ENCODE measurements at regions not wholly inside any gene's neighbourhood (a gene's known extent, or its start where the extent isn't known, plus 50 kb on each side); places are given as distances from the start of the nearest gene placed in this dataset.
"Not testable (repeated sequence)": the region's sequence is repeated elsewhere in the genome, so short reads cannot be mapped to it uniquely, and the experiment has no call there.

- not testable (repeated sequence) for TF ChIP-seq CTCF (conservative IDR thresholded peaks at IDR 0.05; ENCODE audit: low read length); EZH2phosphoT487 (IDR thresholded peaks at IDR 0.05; ENCODE audit: borderline replicate concordance, low read depth, low read length)
Observed at GRCh38 chr9:41779897-41780406, 349.3 kb downstream of the CNTNAP3B start.

All from OCI-LY7 (cell line).